SW 1271 (cell line): ENCODE measurements at regions not wholly inside any gene's neighbourhood (a gene's known extent, or its start where the extent isn't known, plus 50 kb on each side); places are given as distances from the start of the nearest gene placed in this dataset.

Experiments
- DNase-seq, 2 experiments: peaks; one replicate each; lab custom pipeline; 2025; lab: John Stamatoyannopoulos, UW

GRCh38 chr2:151156431-151156830 is 105.2 kb downstream of the RBM43 start:
- no peak for DNase-seq

- DNase-seq = no peak
Observed at GRCh38 chr2:151153601-151154000, 108.1 kb downstream of the RBM43 start.

- DNase-seq = no peak
Observed at GRCh38 chr2:151150331-151151320, 111.0 kb downstream of the RBM43 start.

- DNase-seq = no peak
Observed at GRCh38 chr2:151138507-151138906, 123.2 kb downstream of the RBM43 start.

GRCh38 chr2:151137526-151137925 is 124.1 kb downstream of the RBM43 start:
- DNase-seq = no peak

GRCh38 chr2:151120011-151120410 is 141.7 kb downstream of the RBM43 start:
- no peak for DNase-seq

- no peak for DNase-seq
Observed at GRCh38 chr2:151119374-151119773, 142.3 kb downstream of the RBM43 start.

- DNase-seq = no peak
Observed at GRCh38 chr2:151118269-151118668, 143.4 kb downstream of the RBM43 start.

- DNase-seq = no peak
Observed at GRCh38 chr2:151114874-151115273, 146.8 kb downstream of the RBM43 start.

GRCh38 chr2:151113318-151113717 is 148.3 kb downstream of the RBM43 start:
- no peak for DNase-seq

GRCh38 chr2:151111599-151112278 is 149.9 kb downstream of the RBM43 start:
- peak; percentile 13 to 53 for DNase-seq

GRCh38 chr2:151106805-151107506 is 154.7 kb downstream of the RBM43 start:
- DNase-seq = no peak

GRCh38 chr2:151103551-151103950 is 158.1 kb downstream of the RBM43 start:
- DNase-seq = no peak

- DNase-seq = no peak
Observed at GRCh38 chr2:151102226-151102625, 159.4 kb downstream of the RBM43 start.

- DNase-seq = no peak
Observed at GRCh38 chr2:151098841-151099240, 162.8 kb downstream of the RBM43 start.

- DNase-seq = no peak
Observed at GRCh38 chr2:151097895-151098294, 163.8 kb downstream of the RBM43 start.

GRCh38 chr2:151097128-151097527 is 164.5 kb downstream of the RBM43 start:
- no peak for DNase-seq

GRCh38 chr2:151096235-151096634 is 165.4 kb downstream of the RBM43 start:
- no peak for DNase-seq

GRCh38 chr2:151095463-151095862 is 166.2 kb downstream of the RBM43 start:
- DNase-seq = no peak

GRCh38 chr2:151091583-151091982 is 170.1 kb downstream of the RBM43 start:
- no peak for DNase-seq

- no peak for DNase-seq
Observed at GRCh38 chr2:151087377-151087776, 174.3 kb downstream of the RBM43 start.

GRCh38 chr2:151085181-151085611 is 176.5 kb downstream of the RBM43 start:
- no peak for DNase-seq
